ENCODE measurements at regions not wholly inside any gene's neighbourhood (a gene's known extent, or its start where the extent isn't known, plus 50 kb on each side); places are given as distances from the start of the nearest gene placed in this dataset.

DNA sequence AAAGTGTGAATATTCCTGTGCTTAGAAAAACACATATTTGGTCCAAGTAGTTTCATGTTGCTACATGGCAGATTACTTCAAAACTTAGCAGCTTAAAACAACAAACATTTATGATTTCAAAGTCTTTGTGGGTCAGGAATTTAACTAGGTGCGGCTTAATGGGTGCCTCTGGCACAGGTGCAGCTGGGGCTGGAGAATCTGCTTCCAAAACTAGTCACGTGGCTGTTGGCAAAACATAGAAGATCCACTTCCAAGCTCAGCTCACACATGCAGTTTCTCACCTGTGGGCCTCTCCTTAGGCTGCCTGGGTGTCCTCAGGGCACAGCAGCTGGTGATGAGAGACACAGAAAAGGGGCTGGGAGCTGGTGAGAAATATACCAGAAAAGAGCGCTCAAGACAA lies 263.4 kb downstream of the TTLL7 start:
- TF ChIP-seq, protein P1, sequence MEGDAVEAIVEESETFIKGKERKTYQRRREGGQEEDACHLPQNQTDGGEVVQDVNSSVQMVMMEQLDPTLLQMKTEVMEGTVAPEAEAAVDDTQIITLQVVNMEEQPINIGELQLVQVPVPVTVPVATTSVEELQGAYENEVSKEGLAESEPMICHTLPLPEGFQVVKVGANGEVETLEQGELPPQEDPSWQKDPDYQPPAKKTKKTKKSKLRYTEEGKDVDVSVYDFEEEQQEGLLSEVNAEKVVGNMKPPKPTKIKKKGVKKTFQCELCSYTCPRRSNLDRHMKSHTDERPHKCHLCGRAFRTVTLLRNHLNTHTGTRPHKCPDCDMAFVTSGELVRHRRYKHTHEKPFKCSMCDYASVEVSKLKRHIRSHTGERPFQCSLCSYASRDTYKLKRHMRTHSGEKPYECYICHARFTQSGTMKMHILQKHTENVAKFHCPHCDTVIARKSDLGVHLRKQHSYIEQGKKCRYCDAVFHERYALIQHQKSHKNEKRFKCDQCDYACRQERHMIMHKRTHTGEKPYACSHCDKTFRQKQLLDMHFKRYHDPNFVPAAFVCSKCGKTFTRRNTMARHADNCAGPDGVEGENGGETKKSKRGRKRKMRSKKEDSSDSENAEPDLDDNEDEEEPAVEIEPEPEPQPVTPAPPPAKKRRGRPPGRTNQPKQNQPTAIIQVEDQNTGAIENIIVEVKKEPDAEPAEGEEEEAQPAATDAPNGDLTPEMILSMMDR (IDR thresholded peaks at IDR 0.05), result no peak
- no peak for TF ChIP-seq POLR2A (IDR thresholded peaks at IDR 0.05)

All from uterus (tissue), 2 donors.